CD4-positive, alpha-beta T cell treated with Interleukin-2 at 100 ng/mL for 4 hours (primary cell): ENCODE measurements at regions not wholly inside any gene's neighbourhood (a gene's known extent, or its start where the extent isn't known, plus 50 kb on each side); places are given as distances from the start of the nearest gene placed in this dataset.

Experiments
- DNase-seq: peaks from one replicate; pipeline ENCODE4 v3.0.0-alpha.2; 2020; ENCODE audit warnings: low spot score

DNA sequence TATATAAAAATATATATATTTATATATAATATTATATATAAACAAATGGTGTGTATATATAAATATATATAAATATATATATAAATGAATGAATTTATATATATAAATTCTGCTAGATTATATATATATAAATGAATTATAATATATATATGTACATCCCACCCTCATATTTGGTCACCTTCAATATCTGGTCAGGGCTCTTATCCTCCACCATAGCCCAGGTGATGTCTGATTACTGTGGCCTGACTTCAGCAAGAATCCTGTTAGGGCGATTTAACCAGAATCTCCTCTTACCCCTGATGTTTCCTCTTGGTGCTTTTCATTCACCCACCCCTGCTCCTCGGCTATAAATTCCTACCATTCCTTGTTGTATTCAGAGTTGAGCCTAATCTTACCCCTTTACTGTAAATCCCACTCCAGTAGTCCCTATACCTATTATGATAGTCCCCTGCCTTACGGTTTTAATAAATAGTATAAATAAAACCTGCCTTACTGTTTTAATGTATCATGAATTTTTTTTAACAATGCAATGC, 439.6 kb downstream of the PLOD2 start:
- no peak for DNase-seq

DNA sequence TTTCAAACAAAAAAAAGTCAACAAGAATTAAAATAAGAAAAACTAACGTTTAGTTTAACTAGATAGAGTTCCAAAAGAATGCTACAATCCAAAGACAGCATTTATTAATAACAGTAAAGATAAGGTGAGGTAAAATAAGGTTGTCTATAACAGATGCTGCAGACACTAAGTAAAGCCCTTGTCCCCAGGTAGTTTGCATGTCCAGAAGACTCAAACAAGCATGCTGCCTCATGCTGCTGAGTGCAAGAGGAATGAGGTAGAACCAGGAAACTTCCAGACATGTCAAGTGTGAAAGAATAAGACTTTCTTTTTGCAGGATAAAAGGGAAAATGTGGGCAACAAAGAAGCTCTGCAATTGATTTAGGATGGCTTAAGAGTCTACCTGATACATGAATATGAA, 439.2 kb downstream of the PLOD2 start:
- no peak for DNase-seq

DNA sequence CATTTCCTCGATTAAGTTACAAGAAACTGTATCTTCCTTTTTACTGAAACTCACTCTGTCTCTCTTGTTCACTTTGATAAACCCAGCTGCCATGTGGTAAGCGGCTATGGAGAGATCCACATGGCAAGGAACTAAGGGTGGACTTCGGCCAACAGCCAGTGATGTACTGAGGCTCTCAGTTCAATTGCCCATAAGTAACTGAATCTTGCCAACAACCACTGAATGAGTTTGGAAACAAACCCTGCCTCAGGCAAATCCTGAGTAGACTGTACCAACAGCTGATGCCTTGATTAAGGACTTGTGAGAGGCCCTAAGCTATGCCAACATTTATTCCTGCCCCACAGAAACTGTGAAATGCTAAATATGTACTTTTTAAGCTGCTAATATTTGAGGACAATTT, 433.5 kb downstream of the PLOD2 start:
- no peak for DNase-seq

DNA sequence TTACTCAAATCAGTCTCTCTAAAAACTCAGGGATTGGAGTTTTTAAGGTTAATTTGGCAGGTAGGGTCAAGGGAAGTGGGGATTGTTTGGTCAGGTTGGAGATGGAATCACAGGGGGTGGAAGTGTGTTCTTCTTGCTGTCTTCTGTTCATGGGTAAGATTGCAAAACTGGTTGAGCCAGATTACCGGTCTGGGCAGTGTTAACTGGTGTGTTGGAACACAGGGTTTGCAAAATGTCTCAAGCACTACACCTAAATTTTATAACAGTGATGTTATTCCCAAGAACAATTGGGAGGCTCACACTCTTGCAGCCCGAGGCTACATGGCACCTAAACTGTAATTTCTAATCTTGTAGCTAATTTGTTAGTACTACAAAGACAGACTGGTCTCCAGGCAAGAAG, 425.4 kb downstream of the PLOD2 start:
- no peak for DNase-seq

DNA sequence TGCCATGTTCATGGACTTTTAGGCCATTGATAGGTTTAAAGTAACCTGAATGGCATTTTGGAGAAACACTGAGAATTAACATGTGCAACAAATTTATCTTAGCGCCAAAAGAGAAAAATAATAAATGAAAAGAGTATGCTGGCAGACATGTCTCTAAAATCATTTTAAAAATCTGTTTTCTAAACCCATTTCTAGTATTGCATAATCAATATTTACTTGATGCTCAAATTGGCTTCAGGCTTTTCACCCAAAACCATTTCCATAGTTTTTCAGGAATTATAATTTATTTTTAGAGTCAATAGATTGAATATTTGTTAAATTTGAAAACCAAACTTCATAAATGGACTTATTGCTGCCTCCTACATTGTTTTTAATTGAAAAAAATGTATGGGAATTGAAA, 423.0 kb downstream of the PLOD2 start:
- no peak for DNase-seq

DNA sequence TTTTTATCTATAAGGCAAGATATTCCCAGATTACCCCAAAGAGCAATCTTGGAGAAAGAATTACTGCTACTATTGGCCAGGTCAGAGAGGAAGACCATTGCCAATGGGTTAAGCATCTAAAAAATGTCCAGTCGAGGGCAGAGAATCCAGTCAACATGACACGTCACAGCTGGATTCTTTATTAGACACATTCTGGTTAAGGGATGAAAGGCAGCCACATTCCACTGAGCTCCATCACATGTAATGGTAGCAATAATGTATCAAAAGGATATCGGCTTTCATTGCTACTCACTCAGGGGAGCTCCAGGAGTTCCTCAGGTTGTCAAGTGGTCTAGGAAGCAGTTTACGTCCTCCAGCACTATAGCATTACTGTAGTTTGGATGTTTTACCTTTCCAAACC, 421.1 kb downstream of the PLOD2 start:
- DNase-seq = no peak

DNA sequence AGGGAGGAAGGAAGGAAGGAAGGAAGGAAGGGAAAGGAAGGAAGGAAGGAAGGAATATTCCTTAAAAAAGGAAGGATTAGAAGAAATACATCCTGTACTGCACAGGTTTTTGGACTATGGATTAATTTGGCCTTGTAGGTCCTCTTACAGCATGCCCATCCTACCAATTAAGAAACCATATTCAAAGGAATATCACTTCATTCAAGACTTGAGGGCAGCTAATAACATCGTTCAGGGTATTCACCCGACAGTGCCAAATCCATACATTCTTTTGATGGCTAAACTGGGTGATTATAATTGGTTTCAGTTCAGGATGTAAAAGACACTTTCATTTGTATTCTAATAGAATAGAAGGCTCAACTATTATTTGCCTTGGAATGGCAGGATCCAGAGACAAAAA, 410.3 kb downstream of the PLOD2 start:
- no peak for DNase-seq

DNA sequence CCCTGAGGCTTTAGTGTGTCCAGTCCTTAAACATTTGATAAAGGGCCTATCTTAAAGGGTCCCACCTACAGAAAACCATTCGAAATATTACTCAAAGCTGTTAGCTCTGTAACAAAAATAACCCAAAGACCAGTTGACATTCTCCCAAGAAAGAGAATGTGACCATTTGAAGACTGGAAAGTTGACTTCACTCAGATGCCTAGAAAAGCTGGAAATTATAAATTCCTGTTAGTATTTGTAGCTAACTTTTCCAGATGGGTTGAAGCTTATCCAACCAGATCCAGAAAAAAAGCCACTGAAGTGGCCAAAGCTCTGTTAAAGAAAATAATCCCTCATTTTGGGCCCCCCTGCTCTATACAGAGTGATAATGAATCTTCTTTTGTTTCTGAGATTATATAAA, 408.4 kb downstream of the PLOD2 start:
- no peak for DNase-seq

DNA sequence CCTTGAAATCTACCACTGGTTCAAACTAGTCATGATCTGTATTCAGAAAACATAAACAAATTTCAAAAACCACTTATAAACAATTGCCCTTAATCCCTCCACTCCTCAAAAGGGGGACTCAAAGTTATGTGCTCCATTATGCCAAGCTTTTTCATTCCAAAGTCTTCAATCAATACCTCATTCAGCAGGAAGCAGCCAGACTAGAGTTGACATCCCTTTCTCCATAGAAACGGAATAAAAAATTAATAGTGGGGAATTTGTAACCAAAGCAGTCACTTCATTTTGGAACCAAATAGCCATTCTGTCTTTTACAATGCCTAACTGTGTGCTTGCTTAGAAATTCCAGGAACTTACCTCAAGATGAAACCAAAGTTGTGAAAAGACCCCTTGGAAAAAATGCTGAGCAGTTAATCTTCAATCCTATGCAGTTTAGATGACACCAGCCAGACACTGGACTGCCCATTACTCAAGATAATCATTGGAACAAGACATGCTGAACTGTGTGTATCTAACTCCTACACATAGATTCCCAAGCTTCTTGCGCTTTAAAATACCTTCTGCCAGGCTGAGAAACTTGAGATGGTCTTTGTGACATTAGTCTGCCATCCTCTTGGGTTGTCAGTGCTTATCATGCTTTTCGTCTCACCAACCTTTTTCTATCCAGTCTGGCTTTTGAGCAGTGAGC, 406.2 kb downstream of the PLOD2 start:
- no peak for DNase-seq

DNA sequence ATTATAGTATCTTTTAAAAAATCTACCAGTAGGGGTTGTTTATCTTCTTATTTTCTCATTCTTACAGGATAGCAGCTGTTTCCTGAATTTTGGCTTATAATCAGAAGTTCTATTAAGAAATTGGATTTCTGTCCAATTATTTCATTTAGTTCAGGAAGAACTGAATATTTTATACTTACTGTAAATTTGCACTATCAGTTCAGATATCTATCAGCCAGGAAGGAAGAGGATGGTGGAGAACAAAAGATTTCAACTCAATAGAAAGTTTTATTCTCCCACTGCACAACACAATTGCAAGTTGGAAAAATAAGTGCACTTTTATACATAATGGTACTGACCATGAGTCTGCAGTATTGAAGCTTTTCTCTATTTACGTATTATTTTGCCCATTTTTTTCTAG, 400.9 kb downstream of the PLOD2 start:
- DNase-seq = no peak

DNA sequence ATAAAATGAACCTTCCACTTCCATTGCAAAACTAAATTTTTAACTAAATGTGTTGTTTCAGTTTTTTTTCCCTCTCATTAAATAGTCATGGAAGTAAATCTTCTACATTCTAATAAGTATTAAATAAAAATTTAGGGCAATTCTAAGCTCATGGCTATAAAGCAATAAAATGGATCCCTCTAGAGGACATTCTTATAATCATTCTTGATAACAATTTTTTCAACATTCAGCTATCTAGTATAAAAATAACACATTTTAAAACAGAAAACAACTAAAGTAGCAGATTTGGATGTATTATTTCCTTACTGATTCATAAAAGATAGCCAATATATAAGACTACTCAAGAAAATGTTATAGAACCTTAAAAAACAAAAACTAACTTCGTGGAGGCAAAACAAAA, 393.1 kb downstream of the PLOD2 start:
- DNase-seq = no peak

DNA sequence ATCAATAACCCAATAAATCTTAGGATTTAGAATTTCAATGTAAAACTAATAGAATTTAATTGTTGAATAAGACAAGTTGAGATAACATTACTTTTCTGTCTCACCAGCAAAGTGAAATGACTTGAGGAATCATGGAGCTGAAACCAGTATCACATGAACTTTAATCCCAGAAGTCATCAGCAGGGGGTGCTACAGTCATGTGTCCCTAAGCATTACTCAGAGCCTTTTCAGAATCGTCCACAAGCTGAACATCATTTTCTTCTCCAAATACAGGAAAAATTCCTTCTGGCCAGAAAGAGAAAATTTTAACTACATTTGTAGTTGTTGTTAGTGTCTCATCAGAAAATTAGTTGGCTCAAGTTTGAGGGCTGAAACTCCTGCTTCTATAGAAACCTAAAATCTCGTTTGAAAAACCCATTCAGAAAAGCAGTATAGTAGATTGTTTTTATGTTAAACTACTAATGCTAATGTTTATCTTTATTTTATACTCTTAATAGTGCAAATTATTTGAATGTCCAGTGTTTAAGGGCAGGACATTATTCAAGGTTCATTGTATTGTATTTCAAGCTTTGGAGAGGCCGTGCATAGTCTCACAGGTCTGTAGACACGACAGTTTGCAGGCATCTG, 384.1 kb downstream of the PLOD2 start:
- DNase-seq = no peak

DNA sequence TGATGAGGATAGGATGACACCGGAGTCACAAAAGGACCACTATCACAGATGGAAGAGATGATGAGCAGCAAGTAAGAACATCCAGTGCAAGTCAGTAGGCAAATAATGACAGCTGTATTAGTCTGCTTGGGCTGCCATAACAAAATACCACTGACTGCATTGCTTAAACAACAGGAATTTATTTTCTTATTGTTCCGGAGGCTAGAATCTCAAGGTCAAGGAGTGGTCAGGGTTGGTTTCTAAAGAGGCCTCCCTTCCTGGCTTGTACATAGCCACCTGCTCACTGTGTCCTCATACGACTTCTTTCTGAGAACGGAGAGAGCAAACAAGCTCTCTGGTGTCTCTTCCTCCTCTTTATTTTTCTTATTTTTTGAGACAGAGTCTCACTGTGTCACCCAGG, 380.7 kb downstream of the PLOD2 start:
- DNase-seq = no peak

DNA sequence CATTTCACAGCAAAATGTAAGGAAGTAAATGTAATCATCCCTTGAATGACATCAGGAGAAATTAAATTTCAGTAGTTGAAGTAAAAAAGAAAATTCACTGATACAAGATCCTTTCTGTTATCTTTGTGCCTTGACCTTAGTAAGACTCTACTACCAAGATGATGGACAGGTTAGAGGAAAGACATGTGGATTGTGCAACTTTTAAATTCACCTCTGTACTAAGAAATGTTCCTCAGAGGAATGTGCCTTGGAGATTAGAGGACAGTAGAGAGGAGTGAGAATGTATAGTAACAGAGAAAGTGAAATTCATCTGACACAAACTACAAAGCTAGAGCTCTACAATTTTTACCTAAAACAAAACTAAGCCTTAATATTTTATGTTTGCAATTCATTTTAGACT, 375.3 kb downstream of the PLOD2 start:
- DNase-seq = no peak

DNA sequence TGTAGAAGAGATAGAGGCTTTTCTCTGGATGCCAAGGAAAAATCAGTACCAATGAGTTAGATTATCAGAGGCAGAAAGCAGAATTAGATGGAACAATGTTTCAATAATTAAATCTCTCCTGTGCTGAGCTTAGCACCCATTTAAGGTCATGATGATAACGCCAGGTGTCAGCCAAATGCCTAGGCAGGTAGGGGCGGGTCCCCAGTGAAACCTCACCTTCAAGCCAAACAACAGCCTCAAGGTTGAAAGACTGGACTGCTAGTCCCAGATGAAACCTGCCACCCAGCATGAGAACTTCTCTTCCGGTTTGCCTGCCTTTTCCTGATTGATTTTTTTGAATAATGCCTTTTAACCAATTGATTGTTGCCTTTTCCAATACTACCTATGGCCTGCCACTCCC, 363.0 kb downstream of the PLOD2 start:
- no peak for DNase-seq

DNA sequence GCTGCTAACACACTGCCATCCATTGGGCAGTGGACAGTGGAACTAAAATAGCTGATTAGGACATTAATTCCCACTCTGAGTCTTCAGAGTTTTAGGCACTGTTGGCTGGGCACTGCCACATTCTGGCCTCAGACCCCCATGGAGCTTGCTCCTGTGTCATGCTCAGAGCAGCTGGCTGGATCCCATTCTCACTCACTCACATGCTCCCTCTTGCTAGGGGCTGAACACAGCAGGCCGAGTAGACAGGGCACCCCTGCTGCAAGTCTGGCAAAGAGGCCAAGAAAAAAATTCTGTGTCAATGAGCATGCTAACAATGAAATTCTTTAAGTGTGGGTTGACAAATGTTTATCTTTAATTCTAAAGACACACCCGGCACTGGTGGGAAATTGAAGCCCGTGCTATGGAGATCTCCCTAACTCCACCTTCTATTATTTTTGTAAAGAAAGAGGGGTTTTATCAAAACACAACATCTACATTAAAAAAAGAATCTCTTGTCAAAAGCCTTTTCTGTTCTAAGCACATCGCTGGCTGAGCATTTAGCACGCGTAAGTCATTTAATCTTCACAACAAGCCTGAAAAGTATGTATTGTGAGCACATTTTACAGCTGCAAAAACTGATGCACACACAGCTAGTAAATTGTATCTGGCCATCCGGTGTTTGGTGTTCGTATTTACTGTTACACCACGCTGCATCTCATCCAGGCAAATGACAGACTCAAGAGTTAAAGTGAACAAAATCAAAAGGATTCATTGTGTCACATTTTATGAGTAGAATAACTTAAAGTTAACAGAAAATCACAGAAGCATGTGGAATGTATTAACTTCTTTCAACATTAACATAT, 362.1 kb downstream of the PLOD2 start:
- DNase-seq = no peak

DNA sequence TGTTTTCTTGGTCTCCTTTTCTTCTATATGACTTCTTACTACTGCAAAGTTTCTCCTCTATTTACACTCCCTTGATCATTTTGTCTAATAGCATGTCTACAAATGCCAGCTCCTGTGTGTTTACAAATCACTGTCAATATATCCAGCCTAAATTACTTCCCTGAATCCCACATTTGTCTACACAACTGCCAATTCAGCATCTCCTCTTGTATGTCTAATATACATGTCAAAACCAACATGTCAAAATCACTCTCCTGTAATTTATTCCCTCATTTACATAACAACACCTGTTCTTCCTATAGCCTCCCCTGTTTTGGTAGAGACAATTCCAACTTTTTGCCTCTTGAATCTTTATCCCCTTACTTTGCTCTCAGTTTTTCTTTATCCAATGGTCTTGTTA, 359.3 kb downstream of the PLOD2 start:
- no peak for DNase-seq

DNA sequence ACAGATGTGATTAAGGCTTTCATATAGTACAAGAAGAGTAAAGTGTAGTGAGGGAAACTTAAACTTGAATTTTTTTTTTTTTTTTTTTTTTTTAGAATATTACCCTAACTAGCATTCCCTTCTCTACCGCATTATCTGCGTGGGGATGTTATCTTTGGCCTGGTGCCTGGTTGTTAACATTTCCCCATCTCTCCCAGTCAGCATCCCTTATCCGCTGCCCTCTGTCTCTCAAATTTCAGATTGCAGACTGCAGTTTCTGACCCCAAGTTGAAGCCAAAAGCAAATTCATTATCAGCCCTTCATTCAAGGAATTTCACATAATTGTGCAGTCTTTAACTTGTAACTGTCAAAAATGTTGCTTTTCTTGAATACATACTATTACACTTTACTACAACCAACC, 353.0 kb downstream of the PLOD2 start:
- DNase-seq = no peak

DNA sequence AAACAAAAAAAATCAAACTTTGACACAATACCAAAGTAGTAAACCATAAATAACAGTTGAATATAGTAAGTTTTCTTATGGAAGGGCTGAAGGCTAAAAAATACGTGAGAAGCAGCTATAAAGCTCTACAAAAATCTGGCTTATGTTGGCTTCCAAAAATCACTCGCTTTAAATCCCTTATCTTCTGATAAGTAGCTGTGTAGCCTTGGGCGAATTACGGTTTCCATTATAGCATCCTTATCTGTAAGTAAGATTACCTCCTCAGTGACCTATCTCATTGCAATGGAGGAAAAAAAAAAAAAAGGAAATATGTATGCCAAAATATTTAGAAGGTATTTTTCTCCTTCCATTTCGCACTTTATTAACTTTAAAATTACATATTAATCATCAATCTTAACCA, 348.6 kb downstream of the PLOD2 start:
- no peak for DNase-seq

DNA sequence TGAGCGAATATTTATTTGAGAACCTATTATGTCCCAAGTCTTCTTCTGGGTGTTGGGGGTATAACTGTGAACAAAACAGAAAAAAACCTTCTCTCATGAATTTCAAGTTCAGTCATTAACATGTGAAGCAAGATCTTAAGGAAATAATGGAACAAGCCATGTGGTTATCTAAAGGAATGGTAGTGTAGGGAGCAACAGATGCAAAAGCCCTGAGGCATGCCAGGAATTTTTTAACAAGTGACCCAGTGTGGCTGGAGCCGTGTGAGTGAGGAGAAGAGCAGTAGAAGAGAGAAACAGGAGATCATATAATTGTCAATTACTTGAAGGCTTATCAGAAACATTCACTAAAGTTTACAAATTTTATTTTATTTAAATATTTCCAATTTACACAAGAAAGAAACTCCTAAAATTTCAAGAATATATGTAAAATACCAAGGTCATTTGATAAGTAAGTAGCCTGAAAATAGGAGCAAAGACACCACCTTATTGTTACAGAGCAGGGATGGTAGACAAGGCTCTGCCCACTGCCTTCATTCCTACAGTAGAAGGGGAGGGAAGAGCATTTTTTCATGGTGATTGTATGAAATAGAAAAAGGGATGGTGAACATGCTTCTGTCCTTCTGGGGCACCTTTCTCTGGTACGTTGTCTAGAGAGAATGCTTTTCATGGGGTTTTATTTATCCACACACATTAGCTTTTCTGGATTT, 345.1 kb downstream of the PLOD2 start:
- DNase-seq = no peak

DNA sequence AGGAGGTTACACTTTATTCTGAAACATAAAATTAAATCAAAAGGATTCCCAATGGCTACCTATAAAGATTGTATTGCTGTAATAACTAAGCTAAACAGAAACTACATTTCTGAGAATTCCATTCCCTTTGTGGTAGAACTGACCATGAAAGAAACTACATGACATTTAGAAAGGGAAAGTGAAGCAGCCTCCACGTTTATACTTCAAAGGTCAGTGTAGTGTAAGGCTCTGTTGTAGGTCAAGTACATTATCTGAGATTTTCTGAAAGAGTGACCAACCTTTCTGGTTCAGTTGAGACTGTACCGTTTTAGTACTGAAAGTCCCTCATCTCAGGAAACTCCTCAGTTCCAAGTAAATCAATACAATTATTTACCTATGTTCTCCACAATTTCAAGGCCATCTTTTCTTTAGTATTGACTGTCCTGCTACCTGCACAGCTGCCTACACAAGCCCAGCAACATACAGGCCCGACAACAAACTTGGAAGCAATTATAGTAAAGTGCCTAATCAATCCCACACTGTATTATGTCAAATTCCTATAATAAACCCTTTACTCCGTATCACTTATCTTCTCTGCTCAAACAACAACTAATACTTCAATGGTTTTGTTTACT, 343.0 kb downstream of the PLOD2 start:
- DNase-seq = no peak

DNA sequence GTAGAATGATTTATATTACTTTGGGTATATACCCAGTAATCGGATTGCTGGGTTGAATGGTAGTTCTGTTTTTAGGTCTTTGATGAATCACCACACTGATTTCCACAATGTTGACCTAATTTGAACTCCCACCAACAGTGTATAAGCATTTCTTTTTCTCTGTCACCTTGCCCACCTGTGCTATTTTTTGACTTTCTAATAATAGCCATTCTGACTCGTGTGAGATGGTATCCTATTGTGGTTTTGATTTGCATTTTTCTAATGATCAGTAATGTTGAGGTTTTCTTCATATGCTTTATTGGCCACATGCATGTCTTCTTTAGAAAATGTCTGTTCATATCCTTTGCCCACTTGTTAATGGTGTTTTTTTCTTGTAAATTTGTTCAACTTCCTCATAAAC, 340.8 kb downstream of the PLOD2 start:
- DNase-seq = no peak
